ENCODE measurements at regions not wholly inside any gene's neighbourhood (a gene's known extent, or its start where the extent isn't known, plus 50 kb on each side); places are given as distances from the start of the nearest gene placed in this dataset.

GRCh38 chr7:26102176-26102575 is 49.8 kb upstream of the NFE2L3 start:
- TF ChIP-seq CTCF (IDR thresholded peaks at IDR 0.05): no peak
- no peak for TF ChIP-seq POLR2A (IDR thresholded peaks at IDR 0.05)
- H3K4me3 ChIP-seq: peak overlapping the region in 2 of 4 donors; percentile 23 to 29
- H3K36me3 ChIP-seq: no peaks in the 10 kb centered on the region
- peak overlapping the region; percentile 24 to 80 (median 50) for H3K27ac ChIP-seq
- no peaks in the 10 kb centered on the region for H3K9me3 ChIP-seq
- H3K4me1 ChIP-seq: peaks cover 0 to 7% (median 4%) of the 10 kb centered on the region in 4 donors
- H3K27me3 ChIP-seq: no peaks in the 10 kb centered on the region
- DNase-seq: no peak

Small RNA genes lying in the stretch of these regions (small RNA-seq; reads per million reads assigned to genes)
- gene MIR148A: 1,217 to 7,627 reads per million in 2 donors

All from Peyer's patch (tissue), 4 donors.